H1 (cell line): ENCODE measurements at regions not wholly inside any gene's neighbourhood (a gene's known extent, or its start where the extent isn't known, plus 50 kb on each side); places are given as distances from the start of the nearest gene placed in this dataset.

ENCODE experiments used
- CTCF ChIA-PET: fragments of 300-600 bp; sonication (Branson Sonifier 250); formaldehyde crosslinking; loops from one replicate; lab custom pipeline; 2021; ENCODE audit not compliant: partially characterized antibody; lab: Charles Lee
- POLR2A ChIA-PET: fragments of 300-600 bp; sonication (Branson Sonifier 250); formaldehyde crosslinking; loops from one replicate; lab custom pipeline; 2021; ENCODE audit warnings: inconsistent platforms; ENCODE audit not compliant: partially characterized antibody; lab: Charles Lee
- DNase-seq, 2 experiments: peaks; one replicate each; pipeline versions ENCODE4 v3.0.0 to v3.0.0-alpha.2; 2010 to 2022; ENCODE audit warnings: low spot score in 2 of 2, low read depth in 1 of 2, mixed read lengths in 1 of 2
- FAIRE-seq: peaks from 2 replicates; lab custom pipeline; 2011; peaks lifted over from hg19 to GRCh38; lab: Jason Lieb, UNC
- H2AFZ ChIP-seq: 2 replicates; pipeline ENCODE4 v1.8.1; 2012; ENCODE audit warnings: low read length, inconsistent platforms
- H2AK5ac ChIP-seq: 2 replicates; pipeline ENCODE4 v1.6.1; 2013; ENCODE audit warnings: low read depth, low read length
- H2BK120ac ChIP-seq: replicated peaks from 2 replicates; pipeline ENCODE3; 2013; ENCODE audit warnings: low read depth, low read length, inconsistent platforms
- H2BK12ac ChIP-seq: 2 replicates; pipeline ENCODE4 v1.6.1; 2013; ENCODE audit warnings: low read depth, low read length
- H2BK15ac ChIP-seq: 2 replicates; pipeline ENCODE4 v1.6.1; 2013; ENCODE audit warnings: low read length
- H2BK20ac ChIP-seq: 2 replicates; pipeline ENCODE4 v1.6.1; 2013; ENCODE audit warnings: low read length
- H2BK5ac ChIP-seq: 2 replicates; pipeline ENCODE4 v1.6.1; 2013; ENCODE audit warnings: low read depth, low read length
- H3K14ac ChIP-seq: 2 replicates; pipeline ENCODE4 v1.6.1; 2013; ENCODE audit warnings: inconsistent platforms; ENCODE audit not compliant: insufficient read length
- H3K18ac ChIP-seq: 2 replicates; pipeline ENCODE4 v1.6.1; 2013; ENCODE audit warnings: low read length; ENCODE audit errors: extremely low read depth
- H3K23ac ChIP-seq: 2 replicates; pipeline ENCODE4 v1.6.1; 2013; ENCODE audit warnings: inconsistent platforms; ENCODE audit not compliant: insufficient read length
- H3K23me2 ChIP-seq: 2 replicates; pipeline ENCODE4 v1.6.1; 2013; ENCODE audit warnings: low read depth, low read length
- H3K27ac ChIP-seq: 2 replicates; pipeline ENCODE4 v1.6.1; 2011; ENCODE audit warnings: low read depth, low read length, inconsistent platforms
- H3K27me3 ChIP-seq, 4 experiments: replicated peaks in 1 of 4; 1 replicate in 1 of 4; 2 replicates in 3 of 4; pipeline versions ENCODE4 v1.6.1 to v1.8.1; 2011 to 2013; ENCODE audit warnings: low read length in 3 of 4, mild to moderate bottlenecking in 3 of 4, inconsistent platforms in 2 of 4, mixed read lengths in 2 of 4, moderate library complexity in 1 of 4; ENCODE audit not compliant: control insufficient read depth in 3 of 4, insufficient read depth in 3 of 4; ENCODE audit errors: extremely low read depth in 1 of 4
- H3K36me3 ChIP-seq, 4 experiments: 2 replicates each; pipeline versions ENCODE4 v1.6.1 to v1.8.1; 2011 to 2013; ENCODE audit warnings: mild to moderate bottlenecking in 4 of 4, low read length in 3 of 4, moderate library complexity in 2 of 4, control low read depth in 1 of 4, inconsistent platforms in 1 of 4; ENCODE audit not compliant: insufficient read depth in 4 of 4, control insufficient read depth in 2 of 4
- H3K4ac ChIP-seq: replicated peaks from 2 replicates; pipeline ENCODE3; 2013; ENCODE audit warnings: low read length, low read depth, mixed read lengths, inconsistent platforms; ENCODE audit not compliant: insufficient read length
- H3K4me1 ChIP-seq, 4 experiments: replicated peaks in 1 of 4; 1 replicate in 1 of 4; 2 replicates in 3 of 4; pipeline versions ENCODE4 v1.6.1 to v1.8.1; 2011 to 2013; ENCODE audit warnings: low read length in 3 of 4, inconsistent platforms in 2 of 4, mixed read lengths in 1 of 4; ENCODE audit not compliant: insufficient read depth in 4 of 4, control insufficient read depth in 3 of 4
- H3K4me2 ChIP-seq, 2 experiments: 2 replicates each; pipeline versions ENCODE4 v1.6.1 to v1.8.1; 2011 to 2013; ENCODE audit warnings: low read depth in 2 of 2, low read length in 2 of 2, control low read depth in 1 of 2, inconsistent platforms in 1 of 2, mild to moderate bottlenecking in 1 of 2; ENCODE audit not compliant: insufficient read depth in 1 of 2
- H3K4me3 ChIP-seq, 4 experiments: fragments of 200-600, 300-600 bp in 1 of 4; sonication (generic), shearing (Covaris generic), sonication (Bioruptor Twin) in 1 of 4; 2 replicates each; pipeline versions ENCODE4 v1.5.1 to v1.8.1; 2011 to 2016; ENCODE audit warnings: low read length in 4 of 4, low read depth in 3 of 4, control low read depth in 2 of 4, inconsistent platforms in 2 of 4, mild to moderate bottlenecking in 2 of 4, mixed read lengths in 1 of 4, moderate library complexity in 1 of 4; ENCODE audit not compliant: insufficient read depth in 2 of 4; ENCODE audit errors: extremely low read depth in 1 of 4
- H3K56ac ChIP-seq: replicated peaks from 2 replicates; pipeline ENCODE3; 2013; ENCODE audit warnings: low read depth, mild to moderate bottlenecking, mixed read lengths, low read length, inconsistent platforms; ENCODE audit not compliant: insufficient read length
- H3K79me1 ChIP-seq: 2 replicates; pipeline ENCODE4 v1.6.1; 2013; ENCODE audit warnings: low read depth, low read length, control low read depth
- H3K79me2 ChIP-seq, 2 experiments: 2 replicates each; pipeline versions ENCODE4 v1.6.1 to v1.8.1; 2012 to 2013; ENCODE audit warnings: low read length in 2 of 2, mild to moderate bottlenecking in 2 of 2, inconsistent platforms in 1 of 2; ENCODE audit not compliant: insufficient read depth in 2 of 2, control insufficient read depth in 1 of 2
- H3K9ac ChIP-seq, 4 experiments: replicated peaks in 1 of 4; 1 replicate in 1 of 4; 2 replicates in 3 of 4; pipeline versions ENCODE4 v1.6.1 to v1.8.1; 2011 to 2013; ENCODE audit warnings: low read depth in 3 of 4, low read length in 3 of 4, control low read depth in 2 of 4, mild to moderate bottlenecking in 2 of 4, moderate library complexity in 2 of 4, inconsistent platforms in 1 of 4; ENCODE audit errors: extremely low read depth in 1 of 4
- H3K9me3 ChIP-seq, 2 experiments: 2 replicates each; pipeline versions ENCODE4 v1.6.1 to v1.8.1; 2012 to 2013; ENCODE audit warnings: mild to moderate bottlenecking in 2 of 2, moderate library complexity in 2 of 2, control low read depth in 1 of 2, inconsistent platforms in 1 of 2, low read depth in 1 of 2, low read length in 1 of 2, mixed read lengths in 1 of 2; ENCODE audit not compliant: insufficient read depth in 2 of 2
- H4K20me1 ChIP-seq, 2 experiments: replicated peaks in 1 of 2; 2 replicates each; pipeline versions ENCODE3 to v1.8.1; 2011 to 2013; ENCODE audit warnings: inconsistent platforms in 2 of 2, low read length in 2 of 2, mild to moderate bottlenecking in 1 of 2; ENCODE audit not compliant: insufficient read depth in 2 of 2, control insufficient read depth in 1 of 2
- H4K5ac ChIP-seq: 2 replicates; pipeline ENCODE4 v1.6.1; 2013; ENCODE audit warnings: low read length, low read depth, mixed read lengths, inconsistent platforms; ENCODE audit not compliant: insufficient read length
- H4K8ac ChIP-seq: 2 replicates; pipeline ENCODE4 v1.8.0; 2013; ENCODE audit warnings: mild to moderate bottlenecking, moderate library complexity, low read length, inconsistent platforms; ENCODE audit not compliant: insufficient read depth; ENCODE audit errors: extremely low read depth
- H4K91ac ChIP-seq: replicated peaks from 2 replicates; pipeline ENCODE3; 2013; ENCODE audit warnings: low read length, mixed read lengths, inconsistent platforms; ENCODE audit not compliant: insufficient read length
- ASH2L ChIP-seq: fragments of 200-600, 300-600 bp; sonication (generic); IDR thresholded peaks from one replicate; pipeline ENCODE4 v1.7.1; 2017; ENCODE audit warnings: low read length
- BCL11A ChIP-seq, 2 experiments: IDR thresholded peaks; one replicate each; pipeline ENCODE4 v1.6.1; 2011; ENCODE audit warnings: low read depth in 2 of 2, low read length in 2 of 2, mild to moderate bottlenecking in 2 of 2
- CHD2 ChIP-seq: IDR thresholded peaks from 2 replicates; pipeline ENCODE4 v1.6.1; 2012; ENCODE audit warnings: low read length, improper control_type of control experiment
- KDM4A ChIP-seq: IDR thresholded peaks from one replicate; pipeline ENCODE4 v1.7.1; 2012; ENCODE audit warnings: low read depth, mild to moderate bottlenecking, moderate library complexity, low read length, inconsistent platforms; ENCODE audit not compliant: severe bottlenecking
- KDM5A ChIP-seq: fragments of 200-600 bp; IDR thresholded peaks from 2 replicates; pipeline ENCODE4 v1.7.1; 2012; ENCODE audit warnings: mild to moderate bottlenecking, low read length, inconsistent platforms, mixed read lengths
- RBBP5 ChIP-seq: IDR thresholded peaks from 2 replicates; pipeline ENCODE4 v1.7.1; 2012; ENCODE audit warnings: low read depth, mild to moderate bottlenecking, inconsistent platforms, low read length, moderate library complexity, borderline replicate concordance
- SIRT6 ChIP-seq: IDR thresholded peaks from one replicate; pipeline ENCODE4 v1.7.1; 2012; ENCODE audit warnings: low read length, inconsistent platforms
- SP2 ChIP-seq: IDR thresholded peaks from 2 replicates; pipeline ENCODE4 v1.6.1; 2012; ENCODE audit warnings: mild to moderate bottlenecking, low read length, inconsistent platforms
- SP4 ChIP-seq: IDR thresholded peaks from 2 replicates; pipeline ENCODE4 v1.6.1; 2012; ENCODE audit warnings: low read length, inconsistent platforms
- YY1 ChIP-seq: IDR thresholded peaks from 2 replicates; pipeline ENCODE4 v1.6.1; 2011; ENCODE audit warnings: low read depth, mild to moderate bottlenecking, low read length
- WGBS, 2 experiments: shearing (Covaris generic) in 1 of 2; methylation state at CpG; one replicate each; pipeline versions ENCODE4 v1.1.6 to v1.1.7; 2013 to 2015; ENCODE audit warnings: low lambda C conversion rate in 2 of 2, mixed read lengths in 2 of 2, inconsistent platforms in 1 of 2, low coverage in 1 of 2, missing lambda C conversion rate in 1 of 2; ENCODE audit not compliant: insufficient replicate concordance in 2 of 2, insufficient coverage in 1 of 2, insufficient read length in 1 of 2; ENCODE audit errors: extremely low coverage in 1 of 2, missing lambda C conversion rate in 1 of 2; 5-methylcytosine and 5-hydroxymethylcytosine counted together
- TF ChIP-seq, protein P1 (sequence below): IDR thresholded peaks from 2 replicates; pipeline ENCODE4 v1.6.1; 2012; ENCODE audit warnings: low read length, inconsistent platforms
- TF ChIP-seq, protein P2 (sequence below): IDR thresholded peaks from 2 replicates; pipeline ENCODE4 v1.6.1; 2011; ENCODE audit warnings: low read length, improper control_type of control experiment

DNA sequence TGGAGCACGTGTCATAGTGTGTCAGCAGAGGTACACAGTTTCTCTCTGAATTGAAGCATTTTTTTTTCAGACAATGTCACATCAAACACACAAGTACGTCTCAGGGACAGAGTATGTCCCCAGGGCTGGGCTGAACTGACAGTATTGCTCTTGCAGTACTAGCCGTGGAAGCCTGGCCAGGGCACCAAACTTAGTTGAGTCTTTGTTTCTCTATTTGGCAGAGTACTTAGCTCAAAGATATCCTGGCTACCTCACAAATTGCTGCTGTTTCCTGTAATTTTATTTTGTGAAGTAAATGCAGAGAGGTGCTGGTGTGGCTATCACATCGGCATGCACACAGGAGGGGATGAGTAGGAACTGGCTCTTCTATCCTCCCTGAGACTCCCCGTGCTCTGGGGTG, 691.6 kb upstream of the HS6ST1 start:
- H3K36me3 ChIP-seq: no peaks in the 10 kb centered on the region
- H2AFZ ChIP-seq: no peak overlapping the region
- H3K18ac ChIP-seq: no peak overlapping the region
- no peaks in the 10 kb centered on the region; the same call in 1 of the 2 replicates for H3K23me2 ChIP-seq
- H3K9ac ChIP-seq: no peak overlapping the region
- no peaks in the 10 kb centered on the region; a peak in 1 of 4 replicates for H3K9me3 ChIP-seq
- FAIRE-seq: no peak
- H3K4me2 ChIP-seq: no peak overlapping the region
- no peak overlapping the region for H4K91ac ChIP-seq
- no peak overlapping the region for H2BK120ac ChIP-seq
- H3K79me2 ChIP-seq: no peaks in the 10 kb centered on the region
- TF ChIP-seq ASH2L: no peak
- no peak for TF ChIP-seq YY1
- TF ChIP-seq SP2: no peak
- TF ChIP-seq KDM4A: no peak
- no peak for TF ChIP-seq SP4
- no peak for TF ChIP-seq RBBP5
- no peak for TF ChIP-seq BCL11A (IDR thresholded peaks at IDR 0.05; ENCODE audit: low read depth in 2 of 2, low read length in 2 of 2)
- TF ChIP-seq SIRT6: no peak
- TF ChIP-seq KDM5A: no peak
- TF ChIP-seq, protein P1, sequence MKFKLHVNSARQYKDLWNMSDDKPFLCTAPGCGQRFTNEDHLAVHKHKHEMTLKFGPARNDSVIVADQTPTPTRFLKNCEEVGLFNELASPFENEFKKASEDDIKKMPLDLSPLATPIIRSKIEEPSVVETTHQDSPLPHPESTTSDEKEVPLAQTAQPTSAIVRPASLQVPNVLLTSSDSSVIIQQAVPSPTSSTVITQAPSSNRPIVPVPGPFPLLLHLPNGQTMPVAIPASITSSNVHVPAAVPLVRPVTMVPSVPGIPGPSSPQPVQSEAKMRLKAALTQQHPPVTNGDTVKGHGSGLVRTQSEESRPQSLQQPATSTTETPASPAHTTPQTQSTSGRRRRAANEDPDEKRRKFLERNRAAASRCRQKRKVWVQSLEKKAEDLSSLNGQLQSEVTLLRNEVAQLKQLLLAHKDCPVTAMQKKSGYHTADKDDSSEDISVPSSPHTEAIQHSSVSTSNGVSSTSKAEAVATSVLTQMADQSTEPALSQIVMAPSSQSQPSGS: no peak
- TF ChIP-seq, protein P2, sequence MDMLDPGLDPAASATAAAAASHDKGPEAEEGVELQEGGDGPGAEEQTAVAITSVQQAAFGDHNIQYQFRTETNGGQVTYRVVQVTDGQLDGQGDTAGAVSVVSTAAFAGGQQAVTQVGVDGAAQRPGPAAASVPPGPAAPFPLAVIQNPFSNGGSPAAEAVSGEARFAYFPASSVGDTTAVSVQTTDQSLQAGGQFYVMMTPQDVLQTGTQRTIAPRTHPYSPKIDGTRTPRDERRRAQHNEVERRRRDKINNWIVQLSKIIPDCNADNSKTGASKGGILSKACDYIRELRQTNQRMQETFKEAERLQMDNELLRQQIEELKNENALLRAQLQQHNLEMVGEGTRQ: no peak
- TF ChIP-seq CHD2: no peak
- TF ChIP-seq, all 59 proteins: peak for 0
- DNase-seq: no peak
- ChIA-PET CTCF (no interaction called here), POLR2A (no interaction called here)
- H3K56ac ChIP-seq: no peak overlapping the region
- no peak overlapping the region for H3K14ac ChIP-seq
- H4K5ac ChIP-seq: no peak overlapping the region
- 93% methylated on average over 5 of the region's 5 CpGs; no CpG with 5 or more reads in 1 of the 2 experiments for WGBS, 2 experiments
- H3K4ac ChIP-seq: no peak overlapping the region
- H4K8ac ChIP-seq: no peak overlapping the region
- H2BK20ac ChIP-seq: no peak overlapping the region
- H3K23ac ChIP-seq: no peak overlapping the region
- no peak overlapping the region for H3K27ac ChIP-seq
- H2AK5ac ChIP-seq: no peak overlapping the region
- H2BK12ac ChIP-seq: no peak overlapping the region
- no peaks in the 10 kb centered on the region for H3K4me1 ChIP-seq
- no peak overlapping the region for H2BK5ac ChIP-seq
- no peaks in the 10 kb centered on the region for H3K27me3 ChIP-seq
- H3K4me3 ChIP-seq: no peak overlapping the region
- no peaks in the 10 kb centered on the region for H4K20me1 ChIP-seq
- H2BK15ac ChIP-seq: no peak overlapping the region
- no peaks in the 10 kb centered on the region for H3K79me1 ChIP-seq
